ENCODE measurements at regions not wholly inside any gene's neighbourhood (a gene's known extent, or its start where the extent isn't known, plus 50 kb on each side); places are given as distances from the start of the nearest gene placed in this dataset.

- TF ChIP-seq, protein P1, sequence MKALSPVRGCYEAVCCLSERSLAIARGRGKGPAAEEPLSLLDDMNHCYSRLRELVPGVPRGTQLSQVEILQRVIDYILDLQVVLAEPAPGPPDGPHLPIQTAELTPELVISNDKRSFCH (CRISPR knock-in tag; IDR thresholded peaks at IDR 0.05), result no peak
- TF ChIP-seq, protein P1 (tag; IDR thresholded peaks at IDR 0.05), result no peak
- TF ChIP-seq, protein P2, sequence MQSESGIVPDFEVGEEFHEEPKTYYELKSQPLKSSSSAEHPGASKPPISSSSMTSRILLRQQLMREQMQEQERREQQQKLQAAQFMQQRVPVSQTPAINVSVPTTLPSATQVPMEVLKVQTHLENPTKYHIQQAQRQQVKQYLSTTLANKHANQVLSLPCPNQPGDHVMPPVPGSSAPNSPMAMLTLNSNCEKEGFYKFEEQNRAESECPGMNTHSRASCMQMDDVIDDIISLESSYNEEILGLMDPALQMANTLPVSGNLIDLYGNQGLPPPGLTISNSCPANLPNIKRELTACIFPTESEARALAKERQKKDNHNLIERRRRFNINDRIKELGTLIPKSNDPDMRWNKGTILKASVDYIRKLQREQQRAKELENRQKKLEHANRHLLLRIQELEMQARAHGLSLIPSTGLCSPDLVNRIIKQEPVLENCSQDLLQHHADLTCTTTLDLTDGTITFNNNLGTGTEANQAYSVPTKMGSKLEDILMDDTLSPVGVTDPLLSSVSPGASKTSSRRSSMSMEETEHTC (IDR thresholded peaks at IDR 0.05), result no peak
- TF ChIP-seq POLR3G (IDR thresholded peaks at IDR 0.05; ENCODE audit: extremely low read depth, insufficient read length, insufficient replicate concordance) (no peak), ZNF212 (CRISPR knock-in tag; IDR thresholded peaks at IDR 0.05) (no peak), NCOA2 (IDR thresholded peaks at IDR 0.05; ENCODE audit: partially characterized antibody in 2 of 2) (no peak), MYBL2 (IDR thresholded peaks at IDR 0.05; ENCODE audit: low read depth) (no peak), MYBL2 (CRISPR knock-in tag; IDR thresholded peaks at IDR 0.05; ENCODE audit: borderline replicate concordance) (no peak), RBFOX2 (IDR thresholded peaks at IDR 0.05; ENCODE audit: low read depth, low read length) (no peak), PCBP2 (IDR thresholded peaks at IDR 0.05; ENCODE audit: low read depth, low read length, poor library complexity, severe bottlenecking) (no peak), STAT5A (IDR thresholded peaks at IDR 0.05; ENCODE audit: borderline replicate concordance, low read length) (no peak), HEY1 (CRISPR knock-in tag; IDR thresholded peaks at IDR 0.05; ENCODE audit: borderline replicate concordance) (no peak)
- TF ChIP-seq, protein P3, sequence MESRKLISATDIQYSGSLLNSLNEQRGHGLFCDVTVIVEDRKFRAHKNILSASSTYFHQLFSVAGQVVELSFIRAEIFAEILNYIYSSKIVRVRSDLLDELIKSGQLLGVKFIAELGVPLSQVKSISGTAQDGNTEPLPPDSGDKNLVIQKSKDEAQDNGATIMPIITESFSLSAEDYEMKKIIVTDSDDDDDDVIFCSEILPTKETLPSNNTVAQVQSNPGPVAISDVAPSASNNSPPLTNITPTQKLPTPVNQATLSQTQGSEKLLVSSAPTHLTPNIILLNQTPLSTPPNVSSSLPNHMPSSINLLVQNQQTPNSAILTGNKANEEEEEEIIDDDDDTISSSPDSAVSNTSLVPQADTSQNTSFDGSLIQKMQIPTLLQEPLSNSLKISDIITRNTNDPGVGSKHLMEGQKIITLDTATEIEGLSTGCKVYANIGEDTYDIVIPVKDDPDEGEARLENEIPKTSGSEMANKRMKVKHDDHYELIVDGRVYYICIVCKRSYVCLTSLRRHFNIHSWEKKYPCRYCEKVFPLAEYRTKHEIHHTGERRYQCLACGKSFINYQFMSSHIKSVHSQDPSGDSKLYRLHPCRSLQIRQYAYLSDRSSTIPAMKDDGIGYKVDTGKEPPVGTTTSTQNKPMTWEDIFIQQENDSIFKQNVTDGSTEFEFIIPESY (CRISPR knock-in tag; IDR thresholded peaks at IDR 0.05), result no peak
Measured at GRCh38 chr6:141118991-141119390, 1013.7 kb upstream of the GJE1 start (continued).

All from K562 (cell line).